A549 (cell line): ENCODE measurements at regions not wholly inside any gene's neighbourhood (a gene's known extent, or its start where the extent isn't known, plus 50 kb on each side); places are given as distances from the start of the nearest gene placed in this dataset.
A peak's percentile ranks its signal among the peaks of the same experiment; 100 is the strongest.

ENCODE experiments used
- ATOH8 ChIP-seq: fragments of 250-450 bp; sonication (Bioruptor Pico); IDR thresholded peaks from 2 replicates; pipeline ENCODE4 v1.5.0; 2020; ENCODE audit warnings: low read depth, mild to moderate bottlenecking, moderate library complexity
- BHLHE40 ChIP-seq: IDR thresholded peaks from 2 replicates; pipeline ENCODE4 v1.6.1; 2012; ENCODE audit warnings: low read depth, low read length, inconsistent platforms
- CBX2 ChIP-seq: fragments of 200-600 bp; sonication (generic); IDR thresholded peaks from 2 replicates; pipeline ENCODE4 v1.6.1; 2016; ENCODE audit warnings: low read depth, mild to moderate bottlenecking, borderline replicate concordance
- CEBPB ChIP-seq, 2 experiments: fragments of >200 bp in 1 of 2; sonication (Bioruptor Twin) in 1 of 2; formaldehyde crosslinking in 1 of 2; IDR thresholded peaks; 2 replicates each; pipeline ENCODE4 v1.6.1; 2012 to 2016
- CHD2 ChIP-seq: fragments of 150-350 bp; IDR thresholded peaks from 2 replicates; pipeline ENCODE4 v1.6.1; 2014; ENCODE audit warnings: low read length; ENCODE audit not compliant: partially characterized antibody
- CHD4 ChIP-seq: fragments of 200-600 bp; sonication (generic); IDR thresholded peaks from 2 replicates; pipeline ENCODE4 v1.6.1; 2016; ENCODE audit warnings: antibody characterized with exemption, mild to moderate bottlenecking, borderline replicate concordance
- FOXS1 ChIP-seq: fragments of 250-450 bp; sonication (Bioruptor Pico); IDR thresholded peaks from 2 replicates; pipeline ENCODE4 v1.5.0; 2020; ENCODE audit warnings: mild to moderate bottlenecking, moderate library complexity
- GATA3 ChIP-seq: IDR thresholded peaks from 2 replicates; pipeline ENCODE4 v1.6.1; 2012; ENCODE audit warnings: borderline replicate concordance
- HDAC2 ChIP-seq: fragments of 200-600 bp; sonication (generic); IDR thresholded peaks from 2 replicates; pipeline ENCODE4 v1.6.1; 2016
- HOXB13 ChIP-seq: fragments of 250-450 bp; sonication (Bioruptor Pico); IDR thresholded peaks from 2 replicates; pipeline ENCODE4 v1.5.0; 2020; ENCODE audit warnings: low read depth, mild to moderate bottlenecking, moderate library complexity
- HOXB5 ChIP-seq: fragments of 250-450 bp; sonication (Bioruptor Pico); IDR thresholded peaks from 2 replicates; pipeline ENCODE4 v1.5.0; 2020; ENCODE audit warnings: mild to moderate bottlenecking, moderate library complexity
- NR3C1 ChIP-seq: fragments of >200 bp; sonication (Bioruptor Twin); formaldehyde crosslinking; IDR thresholded peaks from 3 replicates; pipeline ENCODE4 v1.6.1; 2017
- PHF8 ChIP-seq: fragments of 200-600 bp; sonication (generic); IDR thresholded peaks from 2 replicates; pipeline ENCODE4 v1.6.1; 2016; ENCODE audit warnings: low read depth, mild to moderate bottlenecking, antibody characterized with exemption, moderate library complexity, borderline replicate concordance
- POLR2AphosphoS2 ChIP-seq: conservative IDR thresholded peaks from 2 replicates; pipeline ENCODE4 v1.6.1; 2012; ENCODE audit warnings: low read length, improper control_type of control experiment, inconsistent platforms
- RAD21 ChIP-seq, 2 experiments: fragments of >200 bp in 1 of 2; sonication (Bioruptor Twin) in 1 of 2; formaldehyde crosslinking in 1 of 2; IDR thresholded peaks in 1 of 2; conservative IDR thresholded peaks in 1 of 2; 2 replicates in 1 of 2; 3 replicates in 1 of 2; pipeline ENCODE4 v1.6.1; 2012 to 2018; ENCODE audit warnings: inconsistent platforms in 1 of 2
- RARB ChIP-seq: fragments of 250-450 bp; sonication (Bioruptor Pico); IDR thresholded peaks from 2 replicates; pipeline ENCODE4 v1.8.0; 2021; ENCODE audit warnings: mild to moderate bottlenecking, moderate library complexity
- RCOR1 ChIP-seq: fragments of 150-350 bp; IDR thresholded peaks from 2 replicates; pipeline ENCODE4 v1.6.1; 2014; ENCODE audit warnings: antibody characterized with exemption, low read length, low read depth
- RFX5 ChIP-seq: fragments of 450-650 bp; IDR thresholded peaks from 2 replicates; pipeline ENCODE4 v1.7.1; 2014; ENCODE audit warnings: antibody characterized with exemption, mild to moderate bottlenecking, moderate library complexity
- RNF2 ChIP-seq: fragments of 200-600 bp; sonication (generic); IDR thresholded peaks from 2 replicates; pipeline ENCODE4 v1.6.1; 2016; ENCODE audit warnings: low read depth, mild to moderate bottlenecking, antibody characterized with exemption, moderate library complexity, borderline replicate concordance
- SMC3 ChIP-seq: fragments of >200 bp; sonication (Bioruptor Twin); formaldehyde crosslinking; IDR thresholded peaks from 3 replicates; pipeline ENCODE4 v1.6.1; 2018; ENCODE audit warnings: inconsistent platforms
- ZC3H11A ChIP-seq: fragments of 450-650 bp; IDR thresholded peaks from 2 replicates; pipeline ENCODE4 v1.6.1; 2014; ENCODE audit warnings: antibody characterized with exemption, mild to moderate bottlenecking
- TF ChIP-seq, protein P1 (sequence below): fragments of 150-350 bp; IDR thresholded peaks from 2 replicates; pipeline ENCODE4 v1.6.1; 2014; ENCODE audit warnings: low read depth, mild to moderate bottlenecking, low read length
- TF ChIP-seq, protein P2 (sequence below): fragments of >200 bp; sonication (Bioruptor Twin); formaldehyde crosslinking; IDR thresholded peaks from 3 replicates; pipeline ENCODE4 v1.6.1; 2016
- TF ChIP-seq, protein P3 (sequence below): IDR thresholded peaks from 2 replicates; pipeline ENCODE4 v1.6.1; 2012
- TF ChIP-seq, protein P4 (sequence below): fragments of 250-450 bp; sonication (Bioruptor Pico); IDR thresholded peaks from 2 replicates; pipeline ENCODE4 v1.5.0; 2021; ENCODE audit warnings: mild to moderate bottlenecking, moderate library complexity, borderline replicate concordance

DNA sequence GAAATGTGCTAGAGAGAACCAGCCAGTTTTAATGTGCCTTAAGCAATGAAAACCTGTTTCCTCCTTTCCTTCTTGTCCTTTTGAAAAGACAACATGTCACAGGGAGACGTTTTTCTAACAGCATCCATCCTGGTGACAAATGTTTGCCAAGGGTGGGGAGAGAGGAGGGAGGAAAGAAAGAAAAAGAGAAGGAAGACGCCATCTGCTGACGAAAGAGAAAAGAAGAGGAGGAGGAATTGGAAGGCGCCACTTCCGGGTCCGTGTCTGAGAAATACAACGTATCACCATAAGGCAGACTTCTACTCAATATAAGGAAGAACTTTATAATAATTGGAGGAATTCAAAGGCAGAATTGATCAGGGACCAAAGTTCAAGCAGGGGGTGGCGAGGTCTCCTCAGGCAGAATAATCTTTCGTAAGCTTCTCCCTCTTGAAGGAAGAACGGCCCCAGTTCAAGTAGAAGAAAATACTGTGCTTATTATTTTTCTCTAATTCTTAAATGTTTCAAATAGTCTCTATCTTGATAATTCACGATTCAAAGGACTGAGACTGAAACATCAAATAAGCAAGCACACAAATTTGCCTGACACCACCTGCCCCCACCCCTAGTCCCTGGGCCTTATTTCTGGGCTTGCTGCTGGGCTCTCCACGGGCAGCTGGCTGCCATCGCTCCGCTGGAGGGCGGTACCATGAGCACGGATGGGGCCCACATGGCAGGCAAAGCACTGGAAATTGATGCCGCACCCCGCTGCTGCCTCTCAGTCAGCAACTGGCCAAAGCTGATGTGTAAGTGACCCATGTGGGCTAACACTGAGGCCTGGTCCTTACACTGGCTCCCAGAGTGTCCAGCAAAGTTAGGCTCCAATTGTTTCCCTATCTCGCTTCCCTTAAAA is 273.7 kb upstream of the KLF14 start (continued):
- TF ChIP-seq, protein P1, sequence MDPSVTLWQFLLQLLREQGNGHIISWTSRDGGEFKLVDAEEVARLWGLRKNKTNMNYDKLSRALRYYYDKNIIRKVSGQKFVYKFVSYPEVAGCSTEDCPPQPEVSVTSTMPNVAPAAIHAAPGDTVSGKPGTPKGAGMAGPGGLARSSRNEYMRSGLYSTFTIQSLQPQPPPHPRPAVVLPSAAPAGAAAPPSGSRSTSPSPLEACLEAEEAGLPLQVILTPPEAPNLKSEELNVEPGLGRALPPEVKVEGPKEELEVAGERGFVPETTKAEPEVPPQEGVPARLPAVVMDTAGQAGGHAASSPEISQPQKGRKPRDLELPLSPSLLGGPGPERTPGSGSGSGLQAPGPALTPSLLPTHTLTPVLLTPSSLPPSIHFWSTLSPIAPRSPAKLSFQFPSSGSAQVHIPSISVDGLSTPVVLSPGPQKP = no peak
- TF ChIP-seq HOXB13 (CRISPR knock-in tag) = peak; percentile 77; the same call in 1 of the 2 replicates
- no peak for TF ChIP-seq RNF2
- TF ChIP-seq, protein P2, sequence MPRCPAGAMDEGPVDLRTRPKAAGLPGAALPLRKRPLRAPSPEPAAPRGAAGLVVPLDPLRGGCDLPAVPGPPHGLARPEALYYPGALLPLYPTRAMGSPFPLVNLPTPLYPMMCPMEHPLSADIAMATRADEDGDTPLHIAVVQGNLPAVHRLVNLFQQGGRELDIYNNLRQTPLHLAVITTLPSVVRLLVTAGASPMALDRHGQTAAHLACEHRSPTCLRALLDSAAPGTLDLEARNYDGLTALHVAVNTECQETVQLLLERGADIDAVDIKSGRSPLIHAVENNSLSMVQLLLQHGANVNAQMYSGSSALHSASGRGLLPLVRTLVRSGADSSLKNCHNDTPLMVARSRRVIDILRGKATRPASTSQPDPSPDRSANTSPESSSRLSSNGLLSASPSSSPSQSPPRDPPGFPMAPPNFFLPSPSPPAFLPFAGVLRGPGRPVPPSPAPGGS = no peak
- TF ChIP-seq SMC3 = peak; percentile 68
- no peak for TF ChIP-seq RARB
- no peak for TF ChIP-seq CHD4
- TF ChIP-seq ATOH8 (CRISPR knock-in tag) = 0 out of 2 replicates have a peak, but pooled peaks have one; percentile 30
- TF ChIP-seq CHD2 = no peak
- TF ChIP-seq HDAC2 = no peak
- no peak for TF ChIP-seq PHF8
- TF ChIP-seq ZC3H11A = no peak
- TF ChIP-seq, protein P3, sequence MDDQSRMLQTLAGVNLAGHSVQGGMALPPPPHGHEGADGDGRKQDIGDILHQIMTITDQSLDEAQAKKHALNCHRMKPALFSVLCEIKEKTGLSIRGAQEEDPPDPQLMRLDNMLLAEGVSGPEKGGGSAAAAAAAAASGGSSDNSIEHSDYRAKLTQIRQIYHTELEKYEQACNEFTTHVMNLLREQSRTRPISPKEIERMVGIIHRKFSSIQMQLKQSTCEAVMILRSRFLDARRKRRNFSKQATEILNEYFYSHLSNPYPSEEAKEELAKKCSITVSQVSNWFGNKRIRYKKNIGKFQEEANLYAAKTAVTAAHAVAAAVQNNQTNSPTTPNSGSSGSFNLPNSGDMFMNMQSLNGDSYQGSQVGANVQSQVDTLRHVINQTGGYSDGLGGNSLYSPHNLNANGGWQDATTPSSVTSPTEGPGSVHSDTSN = no peak
- TF ChIP-seq CEBPB (IDR thresholded peaks at IDR 0.05) = 0 out of 4 replicates have a peak, but pooled peaks of 1 of the 2 experiments have one; percentile 28
- no peak for TF ChIP-seq POLR2AphosphoS2
- no peak for TF ChIP-seq RFX5
- TF ChIP-seq, protein P4, sequence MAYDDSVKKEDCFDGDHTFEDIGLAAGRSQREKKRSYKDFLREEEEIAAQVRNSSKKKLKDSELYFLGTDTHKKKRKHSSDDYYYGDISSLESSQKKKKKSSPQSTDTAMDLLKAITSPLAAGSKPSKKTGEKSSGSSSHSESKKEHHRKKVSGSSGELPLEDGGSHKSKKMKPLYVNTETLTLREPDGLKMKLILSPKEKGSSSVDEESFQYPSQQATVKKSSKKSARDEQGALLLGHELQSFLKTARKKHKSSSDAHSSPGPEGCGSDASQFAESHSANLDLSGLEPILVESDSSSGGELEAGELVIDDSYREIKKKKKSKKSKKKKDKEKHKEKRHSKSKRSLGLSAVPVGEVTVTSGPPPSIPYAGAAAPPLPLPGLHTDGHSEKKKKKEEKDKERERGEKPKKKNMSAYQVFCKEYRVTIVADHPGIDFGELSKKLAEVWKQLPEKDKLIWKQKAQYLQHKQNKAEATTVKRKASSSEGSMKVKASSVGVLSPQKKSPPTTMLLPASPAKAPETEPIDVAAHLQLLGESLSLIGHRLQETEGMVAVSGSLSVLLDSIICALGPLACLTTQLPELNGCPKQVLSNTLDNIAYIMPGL = no peak
- no peak for TF ChIP-seq CBX2
- no peak for TF ChIP-seq NR3C1
- no peak for TF ChIP-seq BHLHE40
- peak; percentile 47; the same call in 1 of the 2 replicates for TF ChIP-seq FOXS1
- no peak for TF ChIP-seq GATA3
- no peak for TF ChIP-seq RCOR1
- TF ChIP-seq HOXB5 (CRISPR knock-in tag) = no peak
- peak; percentile 76 to 82 for TF ChIP-seq RAD21 (conservative IDR thresholded peaks at IDR 0.05 in 1 of 2, IDR thresholded peaks at IDR 0.05 in 1 of 2)
